ENCODE measurements at regions not wholly inside any gene's neighbourhood (a gene's known extent, or its start where the extent isn't known, plus 50 kb on each side); places are given as distances from the start of the nearest gene placed in this dataset.

DNA sequence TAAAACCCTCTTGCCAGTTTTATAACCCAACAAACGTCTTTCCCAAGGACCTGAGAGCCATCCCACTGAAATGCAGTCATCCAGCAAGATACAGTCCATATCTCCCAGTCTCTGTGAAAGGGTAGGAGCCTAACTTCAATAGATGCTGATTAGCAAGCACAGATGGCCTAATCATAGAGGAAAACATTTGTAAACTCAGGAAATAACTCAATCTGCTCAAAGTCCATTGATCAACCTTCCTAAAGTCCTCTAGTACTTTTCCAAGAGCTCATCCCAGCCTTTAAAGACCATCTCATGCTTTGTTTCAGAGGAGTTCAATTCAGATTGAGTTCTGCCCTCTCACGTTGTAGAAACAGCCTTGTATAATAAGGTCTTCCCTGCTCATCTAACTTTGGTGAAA, 324.2 kb downstream of the MRPS30 start:
- TF ChIP-seq, protein P1, sequence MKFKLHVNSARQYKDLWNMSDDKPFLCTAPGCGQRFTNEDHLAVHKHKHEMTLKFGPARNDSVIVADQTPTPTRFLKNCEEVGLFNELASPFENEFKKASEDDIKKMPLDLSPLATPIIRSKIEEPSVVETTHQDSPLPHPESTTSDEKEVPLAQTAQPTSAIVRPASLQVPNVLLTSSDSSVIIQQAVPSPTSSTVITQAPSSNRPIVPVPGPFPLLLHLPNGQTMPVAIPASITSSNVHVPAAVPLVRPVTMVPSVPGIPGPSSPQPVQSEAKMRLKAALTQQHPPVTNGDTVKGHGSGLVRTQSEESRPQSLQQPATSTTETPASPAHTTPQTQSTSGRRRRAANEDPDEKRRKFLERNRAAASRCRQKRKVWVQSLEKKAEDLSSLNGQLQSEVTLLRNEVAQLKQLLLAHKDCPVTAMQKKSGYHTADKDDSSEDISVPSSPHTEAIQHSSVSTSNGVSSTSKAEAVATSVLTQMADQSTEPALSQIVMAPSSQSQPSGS (tag by site-specific recombination; IDR thresholded peaks at IDR 0.05; ENCODE audit: low read depth) = no peak
- TF ChIP-seq ZNF585B (tag by site-specific recombination; IDR thresholded peaks at IDR 0.05) = no peak
- TF ChIP-seq, protein P2, sequence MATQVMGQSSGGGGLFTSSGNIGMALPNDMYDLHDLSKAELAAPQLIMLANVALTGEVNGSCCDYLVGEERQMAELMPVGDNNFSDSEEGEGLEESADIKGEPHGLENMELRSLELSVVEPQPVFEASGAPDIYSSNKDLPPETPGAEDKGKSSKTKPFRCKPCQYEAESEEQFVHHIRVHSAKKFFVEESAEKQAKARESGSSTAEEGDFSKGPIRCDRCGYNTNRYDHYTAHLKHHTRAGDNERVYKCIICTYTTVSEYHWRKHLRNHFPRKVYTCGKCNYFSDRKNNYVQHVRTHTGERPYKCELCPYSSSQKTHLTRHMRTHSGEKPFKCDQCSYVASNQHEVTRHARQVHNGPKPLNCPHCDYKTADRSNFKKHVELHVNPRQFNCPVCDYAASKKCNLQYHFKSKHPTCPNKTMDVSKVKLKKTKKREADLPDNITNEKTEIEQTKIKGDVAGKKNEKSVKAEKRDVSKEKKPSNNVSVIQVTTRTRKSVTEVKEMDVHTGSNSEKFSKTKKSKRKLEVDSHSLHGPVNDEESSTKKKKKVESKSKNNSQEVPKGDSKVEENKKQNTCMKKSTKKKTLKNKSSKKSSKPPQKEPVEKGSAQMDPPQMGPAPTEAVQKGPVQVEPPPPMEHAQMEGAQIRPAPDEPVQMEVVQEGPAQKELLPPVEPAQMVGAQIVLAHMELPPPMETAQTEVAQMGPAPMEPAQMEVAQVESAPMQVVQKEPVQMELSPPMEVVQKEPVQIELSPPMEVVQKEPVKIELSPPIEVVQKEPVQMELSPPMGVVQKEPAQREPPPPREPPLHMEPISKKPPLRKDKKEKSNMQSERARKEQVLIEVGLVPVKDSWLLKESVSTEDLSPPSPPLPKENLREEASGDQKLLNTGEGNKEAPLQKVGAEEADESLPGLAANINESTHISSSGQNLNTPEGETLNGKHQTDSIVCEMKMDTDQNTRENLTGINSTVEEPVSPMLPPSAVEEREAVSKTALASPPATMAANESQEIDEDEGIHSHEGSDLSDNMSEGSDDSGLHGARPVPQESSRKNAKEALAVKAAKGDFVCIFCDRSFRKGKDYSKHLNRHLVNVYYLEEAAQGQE (tag by site-specific recombination; IDR thresholded peaks at IDR 0.05) = no peak
- TF ChIP-seq, protein P3, sequence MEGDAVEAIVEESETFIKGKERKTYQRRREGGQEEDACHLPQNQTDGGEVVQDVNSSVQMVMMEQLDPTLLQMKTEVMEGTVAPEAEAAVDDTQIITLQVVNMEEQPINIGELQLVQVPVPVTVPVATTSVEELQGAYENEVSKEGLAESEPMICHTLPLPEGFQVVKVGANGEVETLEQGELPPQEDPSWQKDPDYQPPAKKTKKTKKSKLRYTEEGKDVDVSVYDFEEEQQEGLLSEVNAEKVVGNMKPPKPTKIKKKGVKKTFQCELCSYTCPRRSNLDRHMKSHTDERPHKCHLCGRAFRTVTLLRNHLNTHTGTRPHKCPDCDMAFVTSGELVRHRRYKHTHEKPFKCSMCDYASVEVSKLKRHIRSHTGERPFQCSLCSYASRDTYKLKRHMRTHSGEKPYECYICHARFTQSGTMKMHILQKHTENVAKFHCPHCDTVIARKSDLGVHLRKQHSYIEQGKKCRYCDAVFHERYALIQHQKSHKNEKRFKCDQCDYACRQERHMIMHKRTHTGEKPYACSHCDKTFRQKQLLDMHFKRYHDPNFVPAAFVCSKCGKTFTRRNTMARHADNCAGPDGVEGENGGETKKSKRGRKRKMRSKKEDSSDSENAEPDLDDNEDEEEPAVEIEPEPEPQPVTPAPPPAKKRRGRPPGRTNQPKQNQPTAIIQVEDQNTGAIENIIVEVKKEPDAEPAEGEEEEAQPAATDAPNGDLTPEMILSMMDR (tag by site-specific recombination; IDR thresholded peaks at IDR 0.05) = no peak

Measured in HEK293 (cell line).